DMS 273 treated with DMSO at 0.1 percent for 48 hours (cell line): ENCODE measurements at regions not wholly inside any gene's neighbourhood (a gene's known extent, or its start where the extent isn't known, plus 50 kb on each side); places are given as distances from the start of the nearest gene placed in this dataset.
A peak's percentile ranks its signal among the peaks of the same experiment; 100 is the strongest.

Experiments used
- DNase-seq: peaks from one replicate; lab custom pipeline; 2025; lab: John Stamatoyannopoulos, UW

GRCh38 chr4:131054489-131055019 lies 1958.6 kb downstream of the C4orf33 start:
- no peak for DNase-seq

DNA sequence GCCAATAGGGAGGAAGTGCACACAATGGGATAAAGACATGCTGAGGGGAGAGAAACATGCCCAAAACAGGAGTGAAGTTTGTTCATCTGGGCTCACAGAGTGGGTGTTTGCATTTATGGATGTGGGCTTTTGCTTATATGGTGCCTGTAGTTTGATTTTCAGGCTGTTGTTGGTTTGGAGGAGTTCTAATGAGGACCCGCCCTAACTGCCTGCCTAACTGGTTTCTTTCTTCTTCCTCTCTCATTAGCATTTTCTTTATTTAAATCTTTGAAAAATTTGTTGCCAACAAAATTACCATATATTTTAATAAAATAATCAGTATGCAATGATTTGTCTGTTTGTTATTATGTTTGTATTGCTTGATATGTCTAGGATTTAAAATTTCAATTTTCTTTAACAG lies 1965.8 kb downstream of the C4orf33 start:
- no peak for DNase-seq

DNA sequence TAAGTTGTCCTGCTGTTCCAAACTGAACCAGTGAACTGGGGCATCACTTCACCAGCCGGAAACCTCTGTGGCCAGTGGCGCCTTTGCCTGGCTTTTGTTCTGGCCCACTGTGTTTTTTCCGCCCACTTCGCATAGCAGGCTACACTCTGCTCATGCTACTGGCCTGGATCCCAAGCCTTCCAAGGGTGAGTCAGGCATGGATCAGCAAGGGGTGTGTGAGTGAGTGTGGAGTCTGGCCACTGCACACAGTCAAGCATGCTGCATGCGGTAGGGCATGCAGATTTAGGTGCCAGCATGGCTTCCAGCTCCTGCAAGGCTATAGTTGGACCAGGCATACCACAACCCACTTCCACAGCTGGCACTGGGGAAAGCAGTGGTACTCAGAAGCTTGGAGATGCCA lies 1967.9 kb downstream of the C4orf33 start:
- no peak for DNase-seq

GRCh38 chr4:131081069-131081468 lies 1985.1 kb downstream of the C4orf33 start:
- DNase-seq: no peak

DNA sequence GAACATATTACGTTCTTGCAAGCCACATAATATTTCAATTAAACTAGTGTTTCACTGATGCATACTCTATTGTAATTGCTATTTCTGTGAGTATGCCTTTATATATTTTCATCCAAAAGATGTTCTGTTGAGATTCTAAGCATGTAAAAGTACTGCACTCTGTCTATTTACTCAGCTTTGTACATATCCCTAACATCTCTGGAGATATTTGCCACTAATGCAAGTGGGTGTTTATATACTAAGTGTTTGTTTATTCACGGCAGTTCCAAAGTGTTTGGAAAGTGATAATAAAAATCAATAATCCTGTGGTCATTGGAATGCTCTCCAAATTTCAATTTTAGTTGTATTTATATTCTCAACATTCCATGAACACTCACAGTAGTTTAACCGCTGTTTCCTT lies 1989.0 kb downstream of the C4orf33 start:
- no peak for DNase-seq

DNA sequence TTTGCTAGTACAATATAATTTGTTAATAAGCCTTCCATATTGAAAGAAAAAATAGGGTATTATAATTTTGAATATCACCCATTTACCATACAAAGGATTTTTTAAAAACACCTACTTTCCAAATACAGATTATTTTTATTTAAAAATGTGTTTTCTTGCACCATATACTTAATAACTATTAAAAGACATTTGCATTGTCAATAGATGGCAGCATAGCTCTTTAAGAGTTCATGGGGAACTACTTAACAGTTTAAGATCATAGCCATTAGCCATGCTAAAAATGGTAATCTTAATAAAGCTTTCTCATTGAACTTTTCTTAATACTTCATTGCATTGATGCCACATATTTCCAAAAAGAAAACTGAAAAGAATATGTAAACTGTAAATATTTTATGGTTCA lies 1995.9 kb downstream of the C4orf33 start:
- DNase-seq: peak; percentile 26

DNA sequence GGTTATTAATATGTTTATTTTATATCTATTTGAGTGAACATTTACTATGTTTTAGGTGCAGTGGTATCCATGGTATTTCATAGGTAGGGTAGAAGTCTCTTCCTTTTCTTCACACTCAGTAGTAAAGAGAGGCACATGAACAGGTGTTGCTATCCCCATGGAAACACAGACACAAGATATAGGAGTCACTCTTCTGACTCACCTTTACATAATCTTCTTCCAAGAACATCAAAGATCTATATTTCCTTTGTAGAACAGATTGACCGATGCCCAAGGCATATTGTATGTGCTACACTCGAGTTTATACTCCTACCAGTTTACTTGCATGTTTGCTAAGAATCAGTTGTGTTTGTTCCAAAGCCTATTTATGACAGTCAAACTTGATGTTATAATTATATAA lies 1997.4 kb downstream of the C4orf33 start:
- no peak for DNase-seq

DNA sequence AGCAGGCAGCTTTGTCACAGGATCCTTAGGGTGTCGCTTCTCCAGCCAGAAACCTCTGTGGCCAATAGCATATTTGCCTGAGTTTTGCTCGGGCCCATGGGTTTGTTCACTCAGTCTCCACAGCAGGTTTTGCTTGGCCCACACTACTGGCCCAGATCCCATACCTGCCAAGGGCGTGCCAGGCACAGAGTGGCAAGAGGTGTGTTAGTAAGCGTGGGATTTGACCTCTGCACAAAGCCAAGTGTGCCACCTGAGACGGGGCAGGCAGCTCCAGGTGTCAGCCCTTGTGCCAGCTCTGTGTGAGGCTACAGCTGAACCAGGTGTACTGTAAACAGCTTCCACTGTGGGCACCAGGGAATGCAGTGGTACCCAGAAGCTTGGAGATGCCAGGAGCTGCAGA lies 2003.0 kb downstream of the C4orf33 start:
- no peak for DNase-seq

GRCh38 chr4:131113273-131113672 lies 2017.3 kb downstream of the C4orf33 start:
- DNase-seq: no peak

DNA sequence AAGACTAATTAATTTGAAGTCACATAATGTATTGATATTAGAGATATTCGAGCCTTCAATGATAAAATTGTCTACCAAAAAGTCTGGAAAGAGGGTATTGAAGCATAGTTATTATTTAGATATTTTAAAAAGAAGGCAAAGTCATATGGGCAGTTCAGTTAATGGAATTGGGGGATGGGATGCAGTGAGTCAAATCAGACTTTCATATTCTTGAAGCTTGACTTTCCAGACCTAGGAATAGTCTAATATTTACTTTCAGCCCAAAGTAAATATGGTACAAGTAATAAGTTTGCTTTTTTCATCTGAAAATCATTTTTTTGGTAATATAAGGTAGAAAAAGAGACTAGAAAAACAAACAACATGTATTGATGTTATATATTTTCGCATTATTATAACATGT lies 2017.8 kb downstream of the C4orf33 start:
- DNase-seq: no peak

- DNase-seq: no peak
Measured at GRCh38 chr4:131119661-131120060, 2023.7 kb downstream of the C4orf33 start.

DNA sequence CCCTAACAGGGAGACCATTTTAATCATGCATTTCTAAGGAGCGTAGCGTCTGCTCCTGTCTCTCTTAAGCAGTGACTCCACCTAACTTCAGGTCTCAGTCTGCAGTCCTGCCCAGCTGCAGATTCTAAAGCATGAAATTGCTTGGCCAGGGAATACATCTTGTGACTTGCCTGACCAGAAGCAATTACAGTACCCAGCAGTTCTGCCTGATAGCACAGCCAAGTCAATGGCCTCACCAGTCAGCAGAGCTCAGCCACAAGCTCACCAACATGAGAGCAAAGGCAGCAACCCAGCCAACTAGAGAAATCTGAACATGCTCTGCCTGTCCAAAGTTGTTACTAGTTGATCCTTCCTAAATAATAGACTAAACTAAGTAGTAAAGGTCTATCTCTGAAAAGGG lies 2011.9 kb upstream of the PCDH10 start:
- DNase-seq: no peak

DNA sequence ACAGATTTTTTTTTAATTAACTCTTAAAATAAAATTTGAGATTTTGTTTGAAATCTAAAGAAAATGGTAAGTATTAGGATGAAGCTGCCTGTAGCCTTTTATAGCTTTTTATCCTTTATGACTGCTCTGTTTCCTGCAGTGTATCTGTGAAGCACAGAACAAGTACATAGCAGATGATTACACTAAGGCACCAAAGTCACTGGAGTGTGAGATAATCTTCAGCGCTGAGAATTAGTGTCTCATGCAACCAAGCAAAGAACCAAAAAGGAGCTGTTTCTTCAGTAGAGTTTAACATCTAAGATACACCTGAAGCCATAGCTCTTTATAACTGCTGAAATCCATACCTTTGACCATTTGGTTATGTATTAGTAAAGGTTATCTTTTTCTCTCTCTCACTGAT lies 1989.8 kb upstream of the PCDH10 start:
- DNase-seq: no peak

GRCh38 chr4:131192318-131192717 lies 1956.8 kb upstream of the PCDH10 start:
- DNase-seq: no peak

GRCh38 chr4:131207589-131207988 lies 1941.5 kb upstream of the PCDH10 start:
- DNase-seq: no peak

DNA sequence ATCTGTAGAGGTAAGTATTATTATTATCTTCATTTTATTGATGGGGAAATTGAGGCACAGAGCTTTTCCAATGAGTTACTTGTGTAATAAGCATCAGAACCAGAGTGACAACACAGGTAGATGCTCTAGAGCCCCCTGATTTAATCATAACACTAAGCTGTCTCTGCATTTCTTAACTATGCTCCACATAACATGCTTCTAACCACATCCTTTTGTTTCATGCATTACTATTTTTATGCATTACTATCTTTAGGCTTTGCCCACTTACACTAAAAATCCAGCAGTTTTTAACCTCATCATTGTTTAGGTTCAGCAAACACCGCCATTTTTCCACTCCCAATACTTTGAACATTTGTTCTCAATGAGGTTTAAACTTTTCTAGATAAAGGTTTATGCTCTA lies 1900.8 kb upstream of the PCDH10 start:
- DNase-seq: no peak

DNA sequence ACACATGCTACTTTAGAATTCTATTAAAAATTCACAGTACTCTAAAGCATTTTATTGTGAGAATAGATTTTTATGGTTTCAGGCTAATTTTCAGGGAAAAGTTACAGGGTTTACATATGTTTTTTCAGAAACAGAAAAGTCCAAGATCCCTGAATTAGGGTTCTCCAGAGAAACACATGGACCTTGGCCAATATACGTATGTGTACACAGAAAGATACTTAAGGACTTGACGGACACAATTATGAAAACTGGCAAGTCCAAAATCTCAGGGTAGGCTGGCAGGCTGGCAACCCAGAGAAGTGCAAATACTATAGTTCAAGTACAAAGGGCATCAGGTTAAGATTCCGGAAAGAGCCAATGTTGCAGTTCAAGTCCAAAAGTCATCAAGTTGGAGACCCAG lies 1897.8 kb upstream of the PCDH10 start:
- no peak for DNase-seq

GRCh38 chr4:131257241-131257640 lies 1891.9 kb upstream of the PCDH10 start:
- DNase-seq: no peak

DNA sequence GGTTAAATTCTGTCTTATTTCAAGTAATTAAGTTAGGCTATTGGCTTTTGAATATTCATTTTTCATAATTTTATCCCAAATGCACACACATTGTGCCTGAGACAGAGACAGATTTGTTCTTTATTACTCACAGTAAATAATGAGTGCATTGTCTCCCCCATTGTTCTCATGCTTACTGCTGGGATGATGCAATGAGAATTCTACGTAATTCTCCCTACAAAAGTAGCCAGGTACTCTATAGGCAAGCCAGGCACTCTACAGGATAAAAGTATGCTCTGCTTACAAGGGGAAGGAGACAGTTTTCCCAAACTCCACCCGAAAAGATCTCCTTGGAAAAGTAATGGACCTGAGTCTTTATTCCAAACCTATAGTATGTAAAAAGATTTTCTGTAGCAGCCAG lies 1890.7 kb upstream of the PCDH10 start:
- DNase-seq: no peak

DNA sequence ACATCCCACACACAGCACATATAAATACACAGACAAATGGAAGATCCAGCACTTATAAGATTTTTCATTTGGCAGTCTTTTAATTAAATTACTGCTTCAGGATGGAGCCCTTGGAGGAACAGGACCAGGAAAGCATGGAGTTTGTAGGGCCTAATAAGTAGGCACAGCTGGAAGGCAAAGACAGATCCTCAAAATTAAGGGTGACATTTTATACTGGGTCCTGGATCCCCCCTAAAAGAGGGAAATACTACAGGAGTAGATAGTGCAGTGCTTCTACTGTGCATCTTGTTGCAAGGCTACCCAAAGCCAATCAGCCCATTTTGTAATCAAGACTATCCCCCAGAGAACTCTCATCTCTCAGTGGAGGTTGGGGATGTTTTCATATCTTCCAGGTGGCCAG lies 1860.7 kb upstream of the PCDH10 start:
- no peak for DNase-seq

GRCh38 chr4:131296192-131296591 lies 1852.9 kb upstream of the PCDH10 start:
- no peak for DNase-seq

DNA sequence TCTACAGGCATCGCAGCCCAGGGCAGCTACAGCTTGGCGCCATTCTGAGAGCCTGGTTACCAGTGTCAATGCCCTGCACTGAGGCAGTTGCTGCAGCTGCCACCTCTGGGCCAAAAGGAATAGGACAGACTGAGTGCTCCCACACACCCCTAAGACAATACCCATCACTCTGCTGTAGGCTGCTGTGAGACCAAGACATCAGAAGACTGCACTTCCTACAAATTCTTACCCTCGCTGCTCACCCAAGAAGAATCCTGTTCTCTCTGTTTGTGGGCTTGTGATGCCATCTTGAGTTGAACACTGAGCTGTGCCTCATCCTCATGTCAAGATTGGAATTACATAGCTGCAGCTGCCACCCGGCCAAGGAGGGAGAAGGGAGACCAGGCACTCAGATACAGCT lies 1847.0 kb upstream of the PCDH10 start:
- DNase-seq: no peak

DNA sequence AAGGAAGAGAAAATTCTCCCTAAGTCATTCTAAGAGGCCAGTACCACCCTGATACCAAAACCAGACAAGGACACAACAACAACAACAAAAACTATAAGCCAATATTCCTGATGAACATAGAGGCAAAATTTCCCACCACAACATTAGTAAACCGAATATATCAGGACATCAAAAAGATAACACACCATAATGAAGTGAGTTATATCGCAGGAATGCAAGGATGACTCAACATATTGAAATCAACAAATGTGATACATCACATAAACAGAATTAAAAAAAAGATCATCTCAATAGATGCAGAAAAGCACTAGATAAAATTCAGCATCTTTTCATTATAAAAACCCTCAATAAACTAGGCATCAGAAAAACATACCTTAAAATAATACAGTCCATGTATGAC lies 1844.4 kb upstream of the PCDH10 start:
- DNase-seq: no peak

GRCh38 chr4:131309628-131310027 lies 1839.5 kb upstream of the PCDH10 start:
- no peak for DNase-seq

DNA sequence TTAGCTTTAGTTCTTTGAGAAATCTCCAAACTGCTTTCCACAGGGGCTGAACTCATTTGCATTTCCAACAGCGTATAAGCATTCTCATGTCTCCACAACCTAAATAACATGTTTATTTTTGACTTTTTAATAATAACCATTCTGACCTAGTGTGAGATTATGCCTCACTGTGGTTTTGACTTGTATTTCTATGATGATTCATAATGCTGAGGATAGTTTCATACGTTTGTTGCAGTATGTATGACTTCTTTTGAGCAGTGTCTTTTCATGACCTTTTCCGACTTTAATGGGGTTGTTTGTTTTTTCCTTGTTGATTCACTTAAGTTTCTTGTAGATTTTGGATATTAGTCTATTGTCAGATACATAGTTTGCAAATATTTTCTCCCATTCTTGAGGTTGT lies 1833.0 kb upstream of the PCDH10 start:
- no peak for DNase-seq
